OCI-LY1 (cell line): ENCODE measurements at regions not wholly inside any gene's neighbourhood (a gene's known extent, or its start where the extent isn't known, plus 50 kb on each side); places are given as distances from the start of the nearest gene placed in this dataset.

Source experiments
- H2AFZ ChIP-seq: fragments of 200-600 bp; sonication (generic), shearing (Covaris generic); 2 replicates; pipeline ENCODE4 v1.6.0; 2014; ENCODE audit warnings: antibody characterized with exemption, mild to moderate bottlenecking, low read length
- H3F3A ChIP-seq: fragments of 200-600 bp; sonication (generic), shearing (Covaris generic); 2 replicates; pipeline ENCODE4 v1.6.0; 2014; ENCODE audit warnings: mild to moderate bottlenecking, antibody characterized with exemption, low read length, moderate library complexity; ENCODE audit not compliant: insufficient read depth
- H3K27ac ChIP-seq: fragments of 200-600 bp; sonication (generic); 2 replicates; pipeline ENCODE4 v1.5.1; 2014; ENCODE audit warnings: low read length, mixed run types, mild to moderate bottlenecking, low read depth; ENCODE audit not compliant: poor library complexity, severe bottlenecking
- H3K27me3 ChIP-seq: fragments of 200-600 bp; sonication (generic); 2 replicates; pipeline ENCODE4 v1.6.0; 2014; ENCODE audit warnings: antibody characterized with exemption, mild to moderate bottlenecking, low read length, moderate library complexity; ENCODE audit not compliant: insufficient read depth
- H3K36me3 ChIP-seq: fragments of 200-600 bp; sonication (generic); 2 replicates; pipeline ENCODE4 v1.6.1; 2014; ENCODE audit warnings: mild to moderate bottlenecking, antibody characterized with exemption, low read length, moderate library complexity, mixed read lengths; ENCODE audit not compliant: insufficient read depth
- H3K4me1 ChIP-seq: fragments of 200-600 bp; sonication (generic); 2 replicates; pipeline ENCODE4 v1.5.1; 2014; ENCODE audit warnings: mild to moderate bottlenecking, low read length, moderate library complexity; ENCODE audit not compliant: insufficient read depth, severe bottlenecking
- H3K4me2 ChIP-seq: fragments of 200-600 bp; sonication (generic), shearing (Covaris generic); 2 replicates; pipeline ENCODE4 v1.6.1; 2014; ENCODE audit warnings: low read length
- H3K4me3 ChIP-seq: fragments of 200-600 bp; sonication (generic); 2 replicates; pipeline ENCODE4 v1.5.1; 2014; ENCODE audit warnings: low read length, low read depth, mild to moderate bottlenecking, mixed read lengths; ENCODE audit not compliant: poor library complexity, severe bottlenecking
- H3K79me2 ChIP-seq: fragments of 200-600 bp; shearing (Covaris generic); 2 replicates; pipeline ENCODE4 v1.6.1; 2016; ENCODE audit warnings: mixed run types, low read length, mixed read lengths; ENCODE audit not compliant: insufficient read depth
- H3K9ac ChIP-seq: fragments of 200-600 bp; sonication (generic), shearing (Covaris generic); 2 replicates; pipeline ENCODE4 v1.6.1; 2014; ENCODE audit warnings: mild to moderate bottlenecking, low read length, mixed read lengths
- H3K9me2 ChIP-seq: fragments of 200-600 bp; sonication (generic), shearing (Covaris generic); 2 replicates; pipeline ENCODE4 v1.6.1; 2014; ENCODE audit warnings: low read depth, mild to moderate bottlenecking, low read length, mixed read lengths
- H3K9me3 ChIP-seq: fragments of 200-600 bp; shearing (Covaris generic); 2 replicates; pipeline ENCODE4 v1.6.1; 2014; ENCODE audit warnings: low read length, mixed read lengths
- H4K20me1 ChIP-seq: fragments of 200-600 bp; sonication (generic), shearing (Covaris generic); 2 replicates; pipeline ENCODE4 v1.6.0; 2016; ENCODE audit warnings: mild to moderate bottlenecking, low read length; ENCODE audit not compliant: insufficient read depth
- CTCF ChIP-seq: fragments of 200-600 bp; sonication (generic), shearing (Covaris generic); IDR thresholded peaks from 2 replicates; pipeline ENCODE4 v1.5.1; 2017; ENCODE audit warnings: mild to moderate bottlenecking, antibody characterized with exemption, low read length, moderate library complexity, mixed read lengths
- EZH2 ChIP-seq: fragments of 200-600 bp; sonication (generic), shearing (Covaris generic); IDR thresholded peaks from 2 replicates; pipeline ENCODE4 v1.8.0; 2017; ENCODE audit warnings: borderline replicate concordance, mixed run types, mild to moderate bottlenecking, antibody characterized with exemption, low read length, moderate library complexity, mixed read lengths

DNA sequence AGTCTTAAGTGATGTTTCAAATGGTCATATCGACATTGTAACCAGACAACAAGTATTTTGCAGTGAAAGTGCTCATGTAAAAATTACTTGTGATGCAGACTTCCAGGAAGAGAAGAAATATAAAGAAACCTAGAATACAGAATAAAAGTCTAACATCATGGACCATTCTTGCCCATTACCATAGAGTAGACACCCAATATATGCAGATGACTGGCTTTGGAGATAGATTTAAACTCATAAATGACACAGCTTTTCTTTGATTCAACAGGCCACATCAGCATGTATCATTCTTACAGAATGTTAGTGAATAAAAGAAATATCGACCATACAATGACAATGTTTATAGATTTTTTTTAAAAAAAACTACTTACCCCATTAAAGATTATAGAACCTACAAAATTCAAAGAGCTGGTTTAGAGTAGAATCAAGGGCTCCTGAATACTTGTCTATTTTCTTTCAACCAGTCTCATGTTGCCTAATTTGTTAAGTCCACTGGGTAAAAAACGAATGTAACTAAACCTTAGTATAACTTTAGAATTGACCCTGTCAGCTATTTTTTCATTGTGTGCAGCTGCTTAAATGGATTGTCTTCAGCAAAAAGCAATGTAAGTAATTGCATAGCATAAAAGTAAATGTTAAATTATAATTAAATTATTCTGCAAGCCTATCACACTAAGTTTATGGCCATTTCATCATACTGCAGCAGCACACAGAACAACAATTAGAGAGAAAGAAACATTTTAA is 268.7 kb upstream of the AGTR1 start:
- Histone ChIP-seq H3K36me3 (no peaks in the 10 kb centered on the region), H3F3A (no peaks in the 10 kb centered on the region), H3K79me2 (no peaks in the 10 kb centered on the region), H3K27me3 (no peaks in the 10 kb centered on the region), H3K27ac (no peak overlapping the region), H3K9me3 (no peaks in the 10 kb centered on the region), H2AFZ (no peak overlapping the region), H3K9me2 (no peaks in the 10 kb centered on the region), H3K4me1 (no peaks in the 10 kb centered on the region), H4K20me1 (no peaks in the 10 kb centered on the region), H3K4me2 (no peak overlapping the region), H3K9ac (no peak overlapping the region), H3K4me3 (no peak overlapping the region)
- no peak for TF ChIP-seq CTCF
- TF ChIP-seq EZH2 = no peak

DNA sequence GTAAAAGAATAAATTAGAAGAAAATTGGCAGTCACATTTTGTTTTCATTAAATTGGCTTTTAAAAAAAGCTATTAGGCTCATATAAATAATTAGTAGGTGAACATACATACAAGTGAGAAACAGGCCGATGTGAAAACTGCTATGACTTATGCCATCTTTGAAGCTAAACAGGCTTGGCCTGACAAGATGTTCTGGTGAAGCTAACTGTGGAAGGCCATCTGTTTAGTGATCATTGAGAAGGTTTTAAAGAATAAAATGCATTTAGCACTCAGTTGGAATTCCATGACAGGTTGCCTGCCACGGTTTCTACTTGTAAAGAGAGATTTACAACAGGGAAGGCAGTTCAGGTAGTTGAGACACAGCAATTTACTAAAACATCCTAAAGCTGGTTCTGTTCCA is 264.0 kb upstream of the AGTR1 start:
- Histone ChIP-seq H3K27ac (no peak overlapping the region), H3K4me2 (no peak overlapping the region), H3K4me3 (no peak overlapping the region), H3K4me1 (no peaks in the 10 kb centered on the region), H2AFZ (no peak overlapping the region), H4K20me1 (no peaks in the 10 kb centered on the region), H3K9me3 (no peaks in the 10 kb centered on the region), H3K9me2 (no peaks in the 10 kb centered on the region), H3F3A (no peaks in the 10 kb centered on the region), H3K9ac (no peak overlapping the region), H3K79me2 (no peaks in the 10 kb centered on the region), H3K36me3 (no peaks in the 10 kb centered on the region), H3K27me3 (no peaks in the 10 kb centered on the region)
- no peak for TF ChIP-seq EZH2
- TF ChIP-seq CTCF = no peak

DNA sequence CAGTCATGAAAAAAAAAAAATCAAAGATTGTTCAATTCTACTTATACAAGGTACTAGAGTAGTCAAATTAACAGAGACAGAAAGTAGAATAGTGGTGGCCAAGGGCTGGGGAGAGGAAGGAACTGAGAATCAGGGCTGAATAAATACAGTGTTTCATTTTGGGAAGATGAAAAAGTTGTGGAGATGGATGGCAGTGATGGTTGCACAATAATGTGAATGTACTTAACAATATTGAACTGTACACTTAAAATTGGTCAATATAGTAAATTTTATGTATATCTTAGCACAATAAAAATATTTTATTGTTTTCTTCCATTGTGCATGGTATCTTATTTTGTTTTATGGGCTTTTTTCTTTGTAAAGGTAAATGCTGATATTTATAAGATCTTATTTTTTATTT is 262.2 kb upstream of the AGTR1 start:
- Histone ChIP-seq H3K9ac (no peak overlapping the region), H3K4me3 (no peak overlapping the region), H3F3A (no peaks in the 10 kb centered on the region), H3K79me2 (no peaks in the 10 kb centered on the region), H3K9me3 (no peaks in the 10 kb centered on the region), H3K9me2 (no peaks in the 10 kb centered on the region), H3K27me3 (no peaks in the 10 kb centered on the region), H4K20me1 (no peaks in the 10 kb centered on the region), H3K4me2 (no peak overlapping the region), H3K36me3 (no peaks in the 10 kb centered on the region), H3K4me1 (no peaks in the 10 kb centered on the region), H3K27ac (no peak overlapping the region), H2AFZ (no peak overlapping the region)
- TF ChIP-seq EZH2 (no peak), CTCF (no peak)
